GM12864 (cell line): ENCODE measurements at regions not wholly inside any gene's neighbourhood (a gene's known extent, or its start where the extent isn't known, plus 50 kb on each side); places are given as distances from the start of the nearest gene placed in this dataset.
A peak's percentile ranks its signal among the peaks of the same experiment; 100 is the strongest.
"Not testable (repeated sequence)": the region's sequence is repeated elsewhere in the genome, so short reads cannot be mapped to it uniquely, and the experiment has no call there.

Experiments
- DNase-seq: peaks from one replicate; pipeline ENCODE4 v3.0.0-alpha.2; 2011; ENCODE audit warnings: low read depth
- H3K4me3 ChIP-seq: 2 replicates; pipeline ENCODE4 v1.5.1; 2011; ENCODE audit warnings: mild to moderate bottlenecking, low read depth, low read length, control low read depth
- CTCF ChIP-seq: IDR thresholded peaks from 2 replicates; pipeline ENCODE4 v1.5.1; 2011; ENCODE audit warnings: low read depth, mild to moderate bottlenecking, moderate library complexity, low read length, control low read depth, inconsistent platforms; ENCODE audit errors: missing control alignments

GRCh38 chr10:62939698-62940097, 123.5 kb upstream of the EGR2 start:
- no peak for TF ChIP-seq CTCF
- no peak for DNase-seq
- no peak overlapping the region for H3K4me3 ChIP-seq

GRCh38 chr10:62938672-62939071, 122.5 kb upstream of the EGR2 start:
- no peak overlapping the region for H3K4me3 ChIP-seq
- TF ChIP-seq CTCF: no peak
- no peak for DNase-seq

- TF ChIP-seq CTCF: no peak
- H3K4me3 ChIP-seq: no peak overlapping the region
- no peak for DNase-seq
These were observed 121.5 kb upstream of the EGR2 start for GRCh38 chr10:62937674-62938073.

- TF ChIP-seq CTCF: no peak
These were observed 118.9 kb upstream of the EGR2 start for GRCh38 chr10:62935022-62935421.

GRCh38 chr10:62934258-62934657, 118.1 kb upstream of the EGR2 start:
- DNase-seq: no peak
- no peak for TF ChIP-seq CTCF
- H3K4me3 ChIP-seq: no peak overlapping the region

More at GRCh38 chr10:62935022-62935421, 118.9 kb upstream of the EGR2 start:
- no peak overlapping the region for H3K4me3 ChIP-seq
- DNase-seq: no peak

GRCh38 chr10:62928763-62929162, 112.6 kb upstream of the EGR2 start:
- not testable (repeated sequence) for H3K4me3 ChIP-seq, DNase-seq

GRCh38 chr10:62926407-62926806, 110.2 kb upstream of the EGR2 start:
- TF ChIP-seq CTCF: no peak
- no peak overlapping the region for H3K4me3 ChIP-seq
- DNase-seq: no peak

- DNase-seq: no peak
- H3K4me3 ChIP-seq: peak overlapping the region; percentile 27; the same call in 1 of the 2 replicates
- no peak for TF ChIP-seq CTCF
These were observed 108.2 kb upstream of the EGR2 start for GRCh38 chr10:62924344-62924748.
